ENCODE measurements at regions not wholly inside any gene's neighbourhood (a gene's known extent, or its start where the extent isn't known, plus 50 kb on each side); places are given as distances from the start of the nearest gene placed in this dataset.

DNA sequence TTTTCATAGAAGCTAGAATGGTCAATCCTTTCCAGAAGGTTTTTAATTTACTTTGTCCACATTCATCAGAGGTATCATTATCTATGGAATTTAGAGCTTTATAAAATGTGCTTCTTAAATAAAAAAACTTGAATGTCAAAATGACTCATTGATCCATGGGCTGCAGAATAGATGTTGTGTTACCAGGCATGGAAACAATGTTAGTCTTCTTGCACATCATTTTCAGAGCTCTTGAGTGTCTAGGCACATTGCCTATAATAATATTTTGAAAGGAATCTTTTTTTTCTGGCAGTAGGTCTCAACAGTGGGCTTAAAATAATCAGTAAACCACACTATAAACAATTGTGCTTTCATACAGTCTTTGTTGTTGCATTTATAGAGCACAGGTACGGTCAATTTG, 200.3 kb downstream of the FAT4 start:
- Histone ChIP-seq H3K4me1 (no peaks in the 10 kb centered on the region), H3K36me3 (no peaks in the 10 kb centered on the region), H3K4me3 (no peak overlapping the region), H3K9me3 (peaks cover 0 to 20% (median 4%) of the 10 kb centered on the region in 8 donors), H3K27me3 (replicated peaks in 1 of 7) (no peaks in the 10 kb centered on the region), H3K27ac (no peak overlapping the region)
- no peak for TF ChIP-seq POLR2A (IDR thresholded peaks at IDR 0.05)
- TF ChIP-seq, protein P1, sequence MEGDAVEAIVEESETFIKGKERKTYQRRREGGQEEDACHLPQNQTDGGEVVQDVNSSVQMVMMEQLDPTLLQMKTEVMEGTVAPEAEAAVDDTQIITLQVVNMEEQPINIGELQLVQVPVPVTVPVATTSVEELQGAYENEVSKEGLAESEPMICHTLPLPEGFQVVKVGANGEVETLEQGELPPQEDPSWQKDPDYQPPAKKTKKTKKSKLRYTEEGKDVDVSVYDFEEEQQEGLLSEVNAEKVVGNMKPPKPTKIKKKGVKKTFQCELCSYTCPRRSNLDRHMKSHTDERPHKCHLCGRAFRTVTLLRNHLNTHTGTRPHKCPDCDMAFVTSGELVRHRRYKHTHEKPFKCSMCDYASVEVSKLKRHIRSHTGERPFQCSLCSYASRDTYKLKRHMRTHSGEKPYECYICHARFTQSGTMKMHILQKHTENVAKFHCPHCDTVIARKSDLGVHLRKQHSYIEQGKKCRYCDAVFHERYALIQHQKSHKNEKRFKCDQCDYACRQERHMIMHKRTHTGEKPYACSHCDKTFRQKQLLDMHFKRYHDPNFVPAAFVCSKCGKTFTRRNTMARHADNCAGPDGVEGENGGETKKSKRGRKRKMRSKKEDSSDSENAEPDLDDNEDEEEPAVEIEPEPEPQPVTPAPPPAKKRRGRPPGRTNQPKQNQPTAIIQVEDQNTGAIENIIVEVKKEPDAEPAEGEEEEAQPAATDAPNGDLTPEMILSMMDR (IDR thresholded peaks at IDR 0.05 in 8 of 11, conservative IDR thresholded peaks at IDR 0.05 in 3 of 11) = no peak
- TF ChIP-seq POLR2AphosphoS5 (IDR thresholded peaks at IDR 0.05) = no peak
- no peak for DNase-seq
- 68 to 88% (median 86%) methylated on average over 1 of the region's 1 CpG for WGBS, 5 donors
- intact Hi-C loops (cut with DNase I; ENCODE audit: low total_unique reads) = no loop called here

DNA sequence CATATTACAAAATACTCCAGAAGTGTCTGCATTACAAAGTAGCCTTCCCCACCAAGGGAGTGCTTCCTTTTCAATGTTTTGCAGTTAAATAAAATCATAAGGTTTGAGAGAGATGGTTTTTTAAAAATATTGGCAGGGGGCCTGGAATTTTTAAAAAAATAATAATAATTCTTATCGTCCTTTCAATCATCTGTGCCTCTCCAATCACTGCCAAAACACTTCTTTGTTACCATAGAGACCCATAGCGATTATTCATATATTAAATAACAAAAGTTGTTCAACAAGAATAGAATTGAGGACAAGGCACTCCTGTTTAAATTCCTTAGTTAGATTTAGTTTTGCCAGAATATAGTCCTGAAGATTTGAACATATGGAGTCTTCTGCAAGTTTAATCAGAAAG, 203.1 kb downstream of the FAT4 start:
- no peak for TF ChIP-seq POLR2AphosphoS5 (IDR thresholded peaks at IDR 0.05)
- TF ChIP-seq, protein P1 (IDR thresholded peaks at IDR 0.05 in 8 of 11, conservative IDR thresholded peaks at IDR 0.05 in 3 of 11) = no peak
- TF ChIP-seq POLR2A (IDR thresholded peaks at IDR 0.05) = no peak
- Histone ChIP-seq H3K4me1 (no peaks in the 10 kb centered on the region), H3K9me3 (peaks cover 0 to 22% (median 0%) of the 10 kb centered on the region in 8 donors), H3K27ac (no peak overlapping the region), H3K36me3 (no peaks in the 10 kb centered on the region), H3K4me3 (no peak overlapping the region), H3K27me3 (replicated peaks in 1 of 7) (no peaks in the 10 kb centered on the region)
- 57 to 79% (median 71%) methylated on average over 2 of the region's 2 CpGs for WGBS, 5 donors
- intact Hi-C loops (cut with DNase I; ENCODE audit: low total_unique reads) = no loop called here
- DNase-seq = no peak

DNA sequence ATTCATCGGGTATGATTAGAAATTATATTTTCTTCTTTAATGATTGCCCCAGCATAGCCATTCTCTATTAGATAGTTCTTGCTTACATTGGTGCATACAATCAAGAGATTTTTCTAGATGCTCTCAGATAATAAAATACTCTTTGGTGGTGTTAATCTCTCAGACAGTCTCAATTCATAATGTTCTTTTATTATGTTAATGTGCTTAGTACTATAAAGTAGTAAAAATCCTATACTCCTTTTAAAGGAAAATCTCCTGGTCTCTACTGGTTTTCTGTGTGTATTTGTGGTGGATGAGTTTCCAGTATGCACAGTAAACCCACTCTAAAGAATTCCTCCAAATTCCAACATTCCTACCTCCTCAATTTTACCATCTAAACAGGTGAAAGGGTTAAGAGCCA, 203.5 kb downstream of the FAT4 start:
- intact Hi-C loops (cut with DNase I; ENCODE audit: low total_unique reads) = no loop called here
- 91 to 94% (median 92%) methylated on average over 1 of the region's 1 CpG for WGBS, 5 donors

DNA sequence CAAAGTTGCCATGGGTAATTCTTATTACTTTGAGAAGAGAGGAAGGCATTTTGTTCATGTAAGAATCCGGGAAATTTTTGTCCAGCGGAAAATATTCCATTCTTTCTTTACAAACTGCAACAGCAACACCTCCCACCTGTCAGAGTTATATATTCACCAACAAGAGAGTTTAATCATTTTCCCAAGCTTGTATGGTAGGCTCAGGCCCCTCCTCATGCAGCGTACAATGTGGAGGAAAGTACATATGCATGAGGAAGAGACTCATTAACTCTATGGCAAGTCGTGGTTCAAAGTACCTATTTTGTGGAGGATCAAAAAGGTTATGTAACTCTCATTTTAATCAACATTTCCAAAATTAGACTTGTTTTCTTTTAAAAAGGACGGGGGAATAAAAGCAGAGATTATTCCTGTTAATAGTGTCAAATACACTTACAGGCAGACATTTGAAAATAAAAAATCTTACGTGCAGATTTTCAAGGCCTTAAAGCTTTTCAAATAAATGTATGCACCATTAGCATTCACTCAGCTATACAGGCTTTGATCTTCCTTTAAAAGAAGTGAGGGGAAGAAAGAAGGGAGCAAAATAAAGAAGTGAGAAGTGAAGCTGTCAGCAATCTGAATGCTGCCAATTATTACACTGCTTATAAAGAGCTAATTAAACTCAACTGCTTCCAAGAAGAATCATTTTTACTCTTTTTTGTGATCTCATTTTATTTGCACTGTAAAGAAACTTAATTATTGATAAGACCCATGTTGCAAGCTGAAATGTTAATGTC, 204.8 kb downstream of the FAT4 start:
- Histone ChIP-seq H3K4me1 (no peaks in the 10 kb centered on the region), H3K27me3 (replicated peaks in 1 of 7) (no peaks in the 10 kb centered on the region), H3K9me3 (peaks cover 0 to 22% (median 0%) of the 10 kb centered on the region in 8 donors), H3K4me3 (no peak overlapping the region), H3K36me3 (no peaks in the 10 kb centered on the region), H3K27ac (no peak overlapping the region)
- intact Hi-C loops (cut with DNase I; ENCODE audit: low total_unique reads) = no loop called here
- 78 to 89% (median 85%) methylated on average over 6 of the region's 6 CpGs for WGBS, 5 donors
- TF ChIP-seq POLR2A (IDR thresholded peaks at IDR 0.05) (no peak), POLR2AphosphoS5 (IDR thresholded peaks at IDR 0.05) (no peak)
- TF ChIP-seq, protein P1 (IDR thresholded peaks at IDR 0.05 in 8 of 11, conservative IDR thresholded peaks at IDR 0.05 in 3 of 11) = no peak
- no peak for DNase-seq

More for the DNA sequence above, 203.5 kb downstream of the FAT4 start:
- no peaks in the 10 kb centered on the region for H3K36me3 ChIP-seq
- peaks cover 0 to 24% (median 0%) of the 10 kb centered on the region in 8 donors for H3K9me3 ChIP-seq
- no peak overlapping the region for H3K4me3 ChIP-seq
- no peak for TF ChIP-seq POLR2AphosphoS5 (IDR thresholded peaks at IDR 0.05)
- no peak for TF ChIP-seq POLR2A (IDR thresholded peaks at IDR 0.05)
- TF ChIP-seq, protein P1 (IDR thresholded peaks at IDR 0.05 in 8 of 11, conservative IDR thresholded peaks at IDR 0.05 in 3 of 11) = no peak
- no peaks in the 10 kb centered on the region for H3K4me1 ChIP-seq
- H3K27me3 ChIP-seq (replicated peaks in 1 of 7) = no peaks in the 10 kb centered on the region
- H3K27ac ChIP-seq = no peak overlapping the region
- no peak for DNase-seq

All from spleen (tissue), 11 donors.